AG04450 (cell line): ENCODE measurements at regions not wholly inside any gene's neighbourhood (a gene's known extent, or its start where the extent isn't known, plus 50 kb on each side); places are given as distances from the start of the nearest gene placed in this dataset.
A peak's percentile ranks its signal among the peaks of the same experiment; 100 is the strongest.
"Not testable (repeated sequence)": the region's sequence is repeated elsewhere in the genome, so short reads cannot be mapped to it uniquely, and the experiment has no call there.

ENCODE experiments used
- CTCF ChIA-PET: fragments of 300-600, 350-600 bp; formaldehyde crosslinking; extraction: SDS; loops from one replicate; lab custom pipeline; 2022; ENCODE audit warnings: antibody characterized with exemption, inconsistent platforms; lab: Charles Lee
- POLR2A ChIA-PET: fragments of 350-600 bp; formaldehyde crosslinking; extraction: SDS; loops from one replicate; lab custom pipeline; 2021; ENCODE audit warnings: antibody characterized with exemption, inconsistent platforms; lab: Yijun Ruan, JAX
- DNase-seq: peaks from one replicate; pipeline ENCODE4 v3.0.0-alpha.2; 2011; ENCODE audit warnings: low read depth, low spot score
- H3K27ac ChIP-seq: one replicate; pipeline ENCODE4 v1.5.1; 2012; ENCODE audit warnings: low read depth, low read length, control low read depth
- H3K27me3 ChIP-seq: one replicate; pipeline ENCODE4 v1.6.0; 2012; ENCODE audit warnings: low read length; ENCODE audit not compliant: control insufficient read depth, insufficient read depth
- H3K4me3 ChIP-seq: 2 replicates; pipeline ENCODE4 v1.5.1; 2011; ENCODE audit warnings: mild to moderate bottlenecking, low read depth, low read length, control low read depth
- H3K9me3 ChIP-seq: 2 replicates; pipeline ENCODE4 v1.5.1; 2012; ENCODE audit warnings: low read length; ENCODE audit not compliant: control insufficient read depth, insufficient read depth
- TF ChIP-seq, protein P1 (sequence below): IDR thresholded peaks from 2 replicates; pipeline ENCODE4 v1.5.1; 2011; ENCODE audit warnings: low read depth, low read length, control low read depth, inconsistent platforms

DNA sequence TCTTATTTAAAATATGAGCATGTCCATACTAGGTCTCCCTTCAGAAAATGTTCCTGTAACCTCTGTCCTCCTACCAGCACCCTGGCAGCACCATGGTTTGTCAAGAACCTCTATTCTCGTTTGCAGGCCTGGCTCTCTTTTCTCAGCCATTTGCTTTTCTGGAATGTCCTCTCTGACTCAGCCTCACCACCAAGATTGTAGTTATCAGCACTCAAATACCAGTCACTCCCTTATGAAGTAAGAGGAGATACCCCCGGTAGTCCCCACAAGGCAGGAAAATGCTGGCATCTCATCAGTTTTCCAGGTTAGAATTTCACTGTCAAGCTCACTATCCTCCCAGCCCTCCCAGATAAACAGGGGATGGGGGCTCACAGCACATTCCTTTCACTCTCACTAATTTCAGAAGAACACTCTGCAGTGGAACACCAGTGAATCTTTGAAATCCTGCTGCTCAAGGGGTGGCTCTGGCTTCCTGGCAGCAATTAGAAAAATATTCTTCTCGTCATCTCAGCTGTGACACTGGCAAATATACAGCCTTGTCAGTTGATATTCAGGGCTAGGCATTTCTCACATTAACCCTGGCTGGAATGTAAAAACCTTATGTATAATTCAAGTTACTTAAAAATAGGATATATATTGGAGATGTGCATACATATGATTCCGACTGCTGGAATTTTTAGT, 129.2 kb downstream of the TBX18 start:
- Histone ChIP-seq H3K9me3 (no peaks in the 10 kb centered on the region), H3K27ac (peak overlapping the region; percentile 39), H3K27me3 (no peaks in the 10 kb centered on the region), H3K4me3 (no peak overlapping the region)
- TF ChIP-seq, protein P1, sequence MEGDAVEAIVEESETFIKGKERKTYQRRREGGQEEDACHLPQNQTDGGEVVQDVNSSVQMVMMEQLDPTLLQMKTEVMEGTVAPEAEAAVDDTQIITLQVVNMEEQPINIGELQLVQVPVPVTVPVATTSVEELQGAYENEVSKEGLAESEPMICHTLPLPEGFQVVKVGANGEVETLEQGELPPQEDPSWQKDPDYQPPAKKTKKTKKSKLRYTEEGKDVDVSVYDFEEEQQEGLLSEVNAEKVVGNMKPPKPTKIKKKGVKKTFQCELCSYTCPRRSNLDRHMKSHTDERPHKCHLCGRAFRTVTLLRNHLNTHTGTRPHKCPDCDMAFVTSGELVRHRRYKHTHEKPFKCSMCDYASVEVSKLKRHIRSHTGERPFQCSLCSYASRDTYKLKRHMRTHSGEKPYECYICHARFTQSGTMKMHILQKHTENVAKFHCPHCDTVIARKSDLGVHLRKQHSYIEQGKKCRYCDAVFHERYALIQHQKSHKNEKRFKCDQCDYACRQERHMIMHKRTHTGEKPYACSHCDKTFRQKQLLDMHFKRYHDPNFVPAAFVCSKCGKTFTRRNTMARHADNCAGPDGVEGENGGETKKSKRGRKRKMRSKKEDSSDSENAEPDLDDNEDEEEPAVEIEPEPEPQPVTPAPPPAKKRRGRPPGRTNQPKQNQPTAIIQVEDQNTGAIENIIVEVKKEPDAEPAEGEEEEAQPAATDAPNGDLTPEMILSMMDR: no peak
- POLR2A ChIA-PET: no interaction called here
- CTCF ChIA-PET: no interaction called here
- DNase-seq: no peak

DNA sequence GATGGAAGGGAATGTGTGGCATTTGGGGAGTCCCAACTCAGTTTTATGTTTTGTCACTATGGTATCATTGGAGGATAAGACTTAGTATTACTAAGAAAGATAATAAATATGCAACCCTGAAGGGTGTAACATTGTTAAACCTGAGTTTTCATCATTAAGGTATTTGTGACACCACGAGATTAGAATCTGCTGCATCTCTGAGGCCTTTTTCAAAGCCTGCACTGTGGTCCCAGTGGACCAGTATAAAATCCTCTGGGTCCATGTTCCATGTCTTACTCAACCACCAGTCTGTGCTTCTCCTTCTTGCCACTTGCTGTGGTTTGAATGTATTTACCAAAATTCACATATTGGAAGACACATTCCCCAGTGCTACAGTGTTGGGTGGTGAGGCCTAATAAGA, 130.6 kb downstream of the TBX18 start:
- ChIA-PET CTCF (no interaction called here), POLR2A (no interaction called here)
- DNase-seq: no peak
- TF ChIP-seq, protein P1: no peak
- H3K27me3 ChIP-seq: no peaks in the 10 kb centered on the region
- H3K27ac ChIP-seq: no peak overlapping the region
- H3K4me3 ChIP-seq: no peak overlapping the region
- no peaks in the 10 kb centered on the region for H3K9me3 ChIP-seq

DNA sequence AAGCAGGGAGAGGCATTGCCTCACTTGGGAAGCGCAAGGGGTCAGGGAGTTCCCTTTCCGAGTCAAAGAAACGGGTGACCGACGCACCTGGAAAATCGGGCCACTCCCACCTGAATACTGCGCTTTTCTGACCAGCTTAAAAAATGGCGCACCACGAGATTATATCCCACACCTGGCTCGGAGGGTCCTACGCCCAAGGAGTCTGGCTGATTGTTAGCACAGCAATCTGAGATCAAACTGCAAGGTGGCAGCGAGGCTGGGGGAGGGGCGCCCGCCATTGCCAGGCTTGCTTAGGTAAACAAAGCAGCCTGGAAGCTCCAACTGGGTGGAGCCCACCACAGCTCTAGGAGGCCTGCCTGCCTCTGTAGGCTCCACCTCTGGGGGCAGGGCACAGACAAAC, 137.9 kb downstream of the TBX18 start:
- CTCF ChIA-PET, H3K27me3 ChIP-seq, POLR2A ChIA-PET, H3K9me3 ChIP-seq, DNase-seq, H3K27ac ChIP-seq, H3K4me3 ChIP-seq: not testable (repeated sequence)

DNA sequence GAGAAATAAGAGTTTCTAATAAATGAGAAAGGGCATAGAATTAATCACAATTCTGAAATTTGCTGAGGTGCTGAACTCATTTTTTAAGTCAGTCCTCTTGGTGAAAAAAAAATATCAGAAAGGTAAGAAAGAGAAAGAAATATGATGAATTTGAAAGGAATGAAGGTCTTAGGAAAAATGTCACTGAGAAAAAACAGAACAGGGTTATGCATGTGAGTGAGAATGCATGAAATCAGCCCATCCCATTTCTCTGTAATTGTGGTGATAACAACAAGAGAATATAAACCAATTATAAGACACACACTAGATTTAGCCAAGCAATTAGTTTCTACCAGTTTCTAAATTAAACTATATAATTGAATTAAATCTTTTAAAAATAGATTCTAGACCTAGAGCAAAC, 138.9 kb downstream of the TBX18 start:
- DNase-seq: no peak
- no peaks in the 10 kb centered on the region for H3K27me3 ChIP-seq
- no peak overlapping the region for H3K4me3 ChIP-seq
- H3K27ac ChIP-seq: no peak overlapping the region
- CTCF ChIA-PET: no interaction called here
- TF ChIP-seq, protein P1: no peak
- no peaks in the 10 kb centered on the region for H3K9me3 ChIP-seq
- POLR2A ChIA-PET: no interaction called here

DNA sequence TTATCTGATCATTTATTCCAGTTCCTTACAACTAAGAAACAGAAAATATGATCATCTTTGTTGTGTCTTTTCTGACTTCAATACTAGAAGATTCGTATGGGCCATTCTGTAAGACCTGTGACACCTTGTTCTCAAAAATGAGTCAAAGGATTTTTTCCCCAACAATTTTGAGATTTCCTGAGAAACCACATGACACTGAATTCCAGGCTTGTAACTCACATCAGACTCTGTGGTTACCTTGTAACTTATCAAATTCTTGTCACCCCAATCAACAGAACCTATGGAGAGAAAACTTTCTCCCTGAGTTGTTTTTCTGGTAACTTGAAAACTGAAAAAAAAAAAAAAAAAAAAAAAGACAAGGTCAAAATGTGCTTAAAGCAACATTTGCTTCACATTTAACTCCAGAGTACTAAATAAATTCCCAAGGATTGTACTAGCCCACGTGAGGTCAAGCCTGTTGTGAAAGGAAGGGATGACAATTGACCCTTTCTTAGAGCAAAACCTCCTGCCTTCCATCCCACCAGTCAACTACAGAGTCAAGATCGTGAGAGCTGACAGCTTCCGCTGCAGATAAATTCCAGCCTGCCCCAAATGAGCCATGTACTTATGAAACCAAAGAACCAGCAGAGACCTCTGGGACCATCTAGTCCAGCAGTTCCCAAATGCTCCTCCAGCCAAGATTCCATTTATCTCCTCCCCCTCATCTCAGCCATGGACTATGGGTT, 140.3 kb downstream of the TBX18 start:
- no peak overlapping the region for H3K4me3 ChIP-seq
- CTCF ChIA-PET: no interaction called here

More for the DNA sequence above, 140.3 kb downstream of the TBX18 start:
- no peak for DNase-seq
- Histone ChIP-seq H3K9me3 (no peaks in the 10 kb centered on the region), H3K27ac (peak overlapping the region; percentile 43), H3K27me3 (no peaks in the 10 kb centered on the region)
- POLR2A ChIA-PET: no interaction called here
- TF ChIP-seq, protein P1: no peak
